Stimulated activated CD8-positive, alpha-beta memory T cell treated with anti-CD3 and anti-CD28 coated beads, Interleukin-2, amount 100 ng/mL, for 48 hours (primary cell): ENCODE measurements at regions not wholly inside any gene's neighbourhood (a gene's known extent, or its start where the extent isn't known, plus 50 kb on each side); places are given as distances from the start of the nearest gene placed in this dataset.
"Not testable (repeated sequence)": the region's sequence is repeated elsewhere in the genome, so short reads cannot be mapped to it uniquely, and the experiment has no call there.

ENCODE experiments used
- DNase-seq, 2 donors: peaks; one replicate each; pipeline ENCODE4 v3.0.0-alpha.2; 2020; ENCODE audit warnings: low read depth in 2 of 2

GRCh38 chr7:8809320-8809719 is 375.9 kb downstream of the NXPH1 start:
- DNase-seq: no peak

GRCh38 chr7:8817448-8818036 is 384.1 kb downstream of the NXPH1 start:
- DNase-seq: no peak

DNA sequence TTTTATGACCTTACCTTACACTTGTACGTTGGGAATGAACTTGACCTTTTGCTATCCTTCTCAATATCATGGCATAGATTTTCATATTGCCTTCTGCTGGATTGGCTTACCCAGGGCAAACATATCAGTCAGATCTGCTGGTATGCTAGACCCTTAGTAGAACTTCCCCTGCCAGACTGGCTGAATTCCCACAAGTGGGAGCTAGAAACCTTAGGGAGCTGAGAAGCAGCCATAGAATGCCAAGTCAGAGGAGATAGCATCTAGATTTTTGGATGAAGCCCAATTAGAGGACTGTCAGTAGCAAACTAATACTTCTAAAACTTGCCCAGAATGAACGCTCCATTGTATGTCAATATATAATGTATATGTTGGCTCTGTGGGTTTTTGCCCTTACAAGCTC is 385.0 kb downstream of the NXPH1 start:
- no peak for DNase-seq

DNA sequence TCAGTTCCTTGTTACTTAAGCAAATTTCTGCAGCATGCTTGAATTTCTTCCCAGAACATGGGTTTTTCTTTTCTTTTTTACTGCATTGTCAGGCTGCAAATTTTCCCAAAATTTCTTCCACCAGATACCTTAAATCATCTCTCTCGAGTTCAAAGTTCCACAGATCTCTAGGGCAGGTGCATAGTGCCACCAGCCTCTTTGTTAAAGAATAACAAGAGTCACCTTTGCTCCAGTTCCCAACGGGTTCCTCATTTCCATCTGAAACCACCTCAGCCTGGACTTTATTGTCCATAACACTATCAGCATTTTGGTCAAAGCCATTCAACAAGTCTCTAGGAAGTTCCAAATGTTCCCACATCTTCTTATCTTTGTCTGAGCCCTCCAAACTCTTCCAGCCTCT is 389.2 kb downstream of the NXPH1 start:
- DNase-seq: no peak

DNA sequence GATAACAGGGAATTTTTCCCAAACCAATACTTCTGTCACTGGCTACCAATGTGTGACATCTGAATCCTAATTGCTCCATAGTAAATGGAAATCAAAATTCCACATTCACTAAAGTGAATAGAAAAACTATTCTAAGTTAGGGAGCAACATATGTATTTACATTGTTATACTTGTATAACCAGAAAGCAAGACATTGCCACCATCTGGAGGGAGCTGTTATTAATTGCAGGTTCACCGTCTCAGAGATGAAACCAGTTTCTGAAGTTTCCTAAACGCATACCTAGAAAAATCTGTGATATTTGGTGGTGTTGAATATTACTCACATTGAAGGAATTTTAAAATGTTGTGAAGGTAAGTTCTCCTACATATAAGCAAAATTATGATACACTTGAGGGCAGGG is 390.1 kb downstream of the NXPH1 start:
- DNase-seq: no peak

GRCh38 chr7:8827329-8827728 is 393.9 kb downstream of the NXPH1 start:
- DNase-seq: no peak

DNA sequence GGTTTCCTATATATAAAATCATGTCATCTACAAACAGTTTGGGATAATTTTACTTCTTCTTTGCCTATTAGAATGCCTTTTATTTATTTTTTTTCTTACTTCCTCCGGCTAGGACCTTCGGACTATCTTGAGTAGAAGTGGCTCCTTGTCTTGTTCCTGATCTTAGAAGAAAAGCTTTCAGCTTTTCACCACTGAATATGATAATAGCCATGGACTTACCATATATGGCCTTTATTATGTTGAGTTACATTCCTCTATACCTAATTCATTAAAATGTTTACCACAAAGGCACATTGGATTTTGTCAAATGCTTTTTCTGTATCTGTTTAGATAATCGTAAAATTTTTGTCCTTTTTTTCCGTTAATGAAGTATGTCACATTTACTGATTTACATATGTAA is 395.7 kb downstream of the NXPH1 start:
- DNase-seq: no peak

GRCh38 chr7:8831376-8831775 is 398.0 kb downstream of the NXPH1 start:
- no peak for DNase-seq

DNA sequence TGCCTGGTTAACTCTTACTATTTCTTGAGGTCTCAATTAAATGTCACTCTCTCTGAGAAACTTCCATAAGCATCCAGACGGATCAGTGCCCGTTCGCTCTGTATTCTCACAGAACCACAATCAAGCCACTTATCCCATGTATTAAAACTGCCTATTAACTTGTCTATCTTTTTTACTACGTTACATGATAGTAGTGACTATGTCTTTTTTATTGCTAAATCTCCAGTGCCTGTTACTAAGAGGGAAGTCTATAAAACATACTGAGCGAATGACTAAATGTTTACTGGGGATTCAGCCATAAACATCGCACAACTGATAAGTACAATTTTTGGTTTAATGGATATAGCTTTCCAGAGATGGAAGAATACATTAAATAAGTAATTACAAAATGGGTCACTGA is 399.9 kb downstream of the NXPH1 start:
- no peak for DNase-seq

GRCh38 chr7:8841171-8841570 is 407.8 kb downstream of the NXPH1 start:
- DNase-seq: no peak

- DNase-seq: no peak
These were observed 438.3 kb downstream of the NXPH1 start for GRCh38 chr7:8871716-8872115.

DNA sequence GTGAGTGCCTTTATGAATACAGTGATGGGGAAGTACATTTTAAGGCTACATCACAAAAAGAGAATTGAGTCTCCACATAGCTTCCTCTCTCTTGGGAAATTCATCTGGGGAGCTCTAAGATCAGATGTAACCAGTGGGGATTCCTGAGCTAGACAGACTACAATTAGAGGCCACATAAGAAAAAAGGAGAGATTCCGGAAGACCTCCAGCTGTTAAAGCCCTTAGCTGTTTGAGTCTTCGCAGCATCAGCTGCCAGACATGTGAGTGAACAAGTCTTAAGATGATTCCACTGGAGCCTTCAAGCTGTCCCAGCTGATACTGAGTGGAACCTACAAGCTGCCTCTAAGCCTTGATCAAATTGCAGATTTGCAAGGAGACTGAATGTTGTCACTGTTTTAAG is 448.5 kb downstream of the NXPH1 start:
- no peak for DNase-seq

DNA sequence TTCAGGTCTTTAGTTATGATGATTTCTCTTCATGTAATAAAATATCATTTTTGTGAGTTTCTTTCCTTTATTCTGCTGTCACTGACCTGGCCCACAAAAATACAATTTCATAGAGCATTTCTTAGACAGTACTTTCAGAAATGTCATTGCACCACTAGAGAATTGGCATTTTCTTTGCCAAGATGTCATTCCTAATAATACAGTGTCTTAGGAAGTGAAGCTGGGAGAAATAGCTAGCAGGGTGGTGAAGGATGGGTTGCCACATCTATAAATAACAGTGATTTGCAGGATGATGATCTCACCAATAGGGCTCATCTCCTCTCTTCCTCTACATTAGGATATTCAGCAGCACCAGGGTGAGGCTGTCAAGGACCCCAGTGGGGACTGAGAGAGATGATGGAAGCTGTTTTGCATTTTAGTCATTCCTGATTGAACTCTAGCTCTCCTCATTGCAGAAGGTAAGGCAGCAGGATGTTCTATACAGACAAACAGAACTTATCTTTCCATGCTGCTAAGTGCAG is 452.1 kb downstream of the NXPH1 start:
- DNase-seq: no peak

DNA sequence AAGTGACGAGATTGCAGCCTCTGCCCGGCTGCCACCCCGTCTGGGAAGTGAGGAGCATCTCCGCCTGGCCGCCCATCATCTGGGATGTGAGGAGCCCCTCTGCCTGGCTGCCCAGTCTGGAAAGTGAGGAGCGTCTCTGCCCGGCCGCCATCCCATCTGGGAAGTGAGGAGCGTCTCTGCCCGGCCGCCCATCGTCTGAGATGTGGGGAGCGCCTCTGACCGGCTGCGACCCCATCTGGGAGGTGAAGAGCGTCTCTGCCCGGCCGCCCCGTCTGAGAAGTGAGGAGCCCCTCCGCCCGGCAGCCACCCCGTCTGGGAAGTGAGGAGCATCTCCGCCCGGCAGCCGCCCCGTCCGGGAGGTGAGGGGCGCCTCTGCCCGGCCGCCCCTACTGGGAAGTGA is 456.9 kb downstream of the NXPH1 start:
- DNase-seq: not testable (repeated sequence)

DNA sequence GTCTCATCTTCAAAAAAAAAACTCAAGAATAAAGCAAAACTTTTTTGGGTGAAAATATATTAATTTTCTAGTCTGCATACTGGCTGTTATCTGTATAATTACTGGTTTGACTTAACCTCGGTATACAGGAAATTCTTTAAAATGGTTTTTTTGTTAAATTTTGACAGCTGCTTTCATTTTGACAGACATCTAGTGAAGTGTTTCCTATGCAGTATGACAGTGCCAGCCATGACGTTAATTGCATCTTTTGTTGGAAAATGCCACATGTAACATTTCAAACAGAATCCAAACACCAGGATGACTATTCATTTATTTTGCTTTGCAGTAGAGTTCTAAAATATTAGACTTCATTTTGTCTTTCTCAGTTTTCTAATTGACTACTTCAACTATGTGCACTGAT is 460.4 kb downstream of the NXPH1 start:
- no peak for DNase-seq

DNA sequence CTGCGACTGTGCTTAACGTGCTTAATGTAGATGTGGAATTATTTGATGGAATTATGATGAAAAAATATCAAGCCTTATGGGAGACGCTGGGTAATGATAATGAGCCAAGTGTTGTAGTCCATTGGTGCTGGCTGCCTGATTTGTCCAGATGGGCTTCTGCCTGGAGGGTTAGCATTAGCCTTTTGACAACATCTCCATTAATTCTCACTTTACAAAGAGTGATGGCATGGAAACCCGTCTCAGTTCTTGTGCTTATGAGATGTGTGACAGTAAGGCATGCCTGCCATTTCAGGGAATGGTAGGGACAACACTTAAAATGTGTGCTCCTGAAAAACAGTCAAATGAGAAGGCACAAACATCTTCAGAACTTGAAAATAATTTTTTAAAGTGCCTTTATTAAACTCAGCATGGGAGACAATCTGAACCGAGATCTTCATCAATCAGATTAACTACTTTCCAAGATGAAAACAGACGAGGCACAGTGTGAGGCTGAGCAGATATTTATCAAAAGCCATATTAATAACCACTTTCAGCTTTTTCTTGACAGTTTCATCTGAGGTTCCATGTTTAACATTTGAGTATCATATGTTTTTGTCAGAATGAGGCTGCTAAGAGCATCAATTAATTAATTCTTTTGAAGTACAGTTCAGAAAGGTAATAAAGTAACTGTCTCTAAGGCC is 473.1 kb downstream of the NXPH1 start:
- no peak for DNase-seq

DNA sequence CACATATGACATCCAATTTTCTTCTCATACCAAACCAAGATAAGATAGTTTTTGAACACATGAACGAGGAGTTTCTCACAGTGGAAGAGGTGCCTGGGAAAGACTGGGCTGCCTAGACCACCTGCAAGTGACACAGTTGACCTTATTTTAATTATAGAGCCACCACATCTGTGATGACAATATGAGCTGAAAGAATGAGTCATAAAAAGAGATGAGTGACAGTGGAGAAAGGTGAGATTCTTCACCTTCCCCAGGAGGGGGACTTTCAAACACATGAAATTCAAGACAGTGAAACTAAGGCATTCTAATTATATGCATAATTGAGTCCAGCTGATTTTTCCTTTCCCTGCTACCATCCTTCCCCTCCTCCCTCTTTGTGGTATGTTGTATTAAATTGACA is 475.5 kb downstream of the NXPH1 start:
- DNase-seq: no peak

DNA sequence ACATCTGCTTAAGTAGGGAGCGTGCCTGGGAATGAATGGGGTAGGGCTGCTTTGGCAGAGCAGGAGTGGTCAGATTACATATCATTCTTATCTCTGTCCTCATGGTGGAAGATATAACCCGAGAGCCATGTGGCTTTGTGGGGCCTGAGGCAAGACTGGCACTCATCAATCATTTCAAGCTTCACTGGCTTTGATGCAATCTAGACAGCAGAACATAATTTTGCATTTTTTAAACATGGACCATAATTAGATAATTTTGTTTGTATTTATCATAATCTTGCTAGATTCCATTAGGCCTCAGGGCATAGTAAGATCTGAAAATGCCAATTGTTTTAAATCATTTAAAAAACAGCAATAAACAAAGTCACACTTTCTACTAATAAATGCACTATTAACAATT is 480.3 kb downstream of the NXPH1 start:
- DNase-seq: no peak

GRCh38 chr7:8921807-8922206 is 488.4 kb downstream of the NXPH1 start:
- DNase-seq: no peak

GRCh38 chr7:8922726-8923125 is 489.3 kb downstream of the NXPH1 start:
- no peak for DNase-seq

GRCh38 chr7:8923164-8923806 is 489.9 kb downstream of the NXPH1 start:
- DNase-seq: no peak

- no peak for DNase-seq
These were observed 498.7 kb downstream of the NXPH1 start for GRCh38 chr7:8931906-8932646.

DNA sequence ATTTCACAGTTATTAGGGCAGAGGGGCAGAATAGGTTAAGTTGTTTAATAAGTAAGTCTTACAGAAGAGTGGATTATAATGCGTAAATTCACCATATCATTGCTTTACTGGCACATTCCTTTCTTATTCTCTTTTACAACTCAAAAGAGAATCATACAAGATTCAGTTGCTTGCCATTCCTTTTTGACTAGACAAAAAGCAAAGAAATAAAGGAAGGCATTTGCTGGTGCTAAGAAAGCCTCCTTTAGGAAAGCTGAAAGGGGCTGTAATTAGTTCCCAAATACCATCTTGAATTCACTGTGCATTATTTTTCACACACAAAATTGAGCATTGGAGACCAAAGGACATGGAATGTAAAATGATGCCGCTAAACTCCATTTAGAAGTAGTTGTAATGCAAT is 499.3 kb downstream of the NXPH1 start:
- no peak for DNase-seq
